ENCODE measurements at regions not wholly inside any gene's neighbourhood (a gene's known extent, or its start where the extent isn't known, plus 50 kb on each side); places are given as distances from the start of the nearest gene placed in this dataset.

DNA sequence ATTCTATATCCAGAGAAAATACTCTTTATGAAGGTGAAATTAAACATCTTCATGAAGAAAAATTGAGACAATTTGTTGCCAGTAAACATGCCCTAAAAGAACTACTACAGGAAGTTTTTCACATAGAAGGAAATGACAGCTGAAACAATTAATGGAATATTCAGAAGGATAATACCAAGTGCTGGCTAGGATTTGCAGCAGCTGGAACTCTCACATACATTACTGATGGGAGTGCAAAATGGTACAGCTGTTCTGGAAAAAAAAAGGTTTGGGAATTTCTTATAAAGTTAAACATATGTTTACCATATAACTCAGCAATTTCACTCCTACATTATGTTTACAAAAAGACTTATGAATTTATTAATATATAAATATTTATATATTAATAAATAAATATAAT is 193.2 kb upstream of the FAT4 start:
- TF ChIP-seq CTCF (conservative IDR thresholded peaks at IDR 0.05; ENCODE audit: low read depth, low read length): no peak
- no peak for TF ChIP-seq POLR2A (IDR thresholded peaks at IDR 0.05; ENCODE audit: low read depth, low read length)
- no peak for TF ChIP-seq USF2 (IDR thresholded peaks at IDR 0.05; ENCODE audit: low read depth, low read length)
- TF ChIP-seq SMC3 (IDR thresholded peaks at IDR 0.05; ENCODE audit: low read depth, low read length): no peak
- TF ChIP-seq MAZ (IDR thresholded peaks at IDR 0.05; ENCODE audit: borderline replicate concordance, low read depth, low read length): no peak
- TF ChIP-seq CEBPB (IDR thresholded peaks at IDR 0.05; ENCODE audit: low read depth, low read length): no peak
- TF ChIP-seq RCOR1 (IDR thresholded peaks at IDR 0.05; ENCODE audit: insufficient replicate concordance, low read length): no peak
- TF ChIP-seq BHLHE40 (IDR thresholded peaks at IDR 0.05; ENCODE audit: low read depth, low read length): no peak
- TF ChIP-seq MXI1 (IDR thresholded peaks at IDR 0.05; ENCODE audit: borderline replicate concordance, low read depth, low read length): no peak
- TF ChIP-seq RFX5 (IDR thresholded peaks at IDR 0.05; ENCODE audit: low read depth, low read length): no peak
- no peak for TF ChIP-seq MAFK (IDR thresholded peaks at IDR 0.05; ENCODE audit: low read depth, low read length)
- TF ChIP-seq RAD21 (IDR thresholded peaks at IDR 0.05; ENCODE audit: low read length): no peak

Measured in IMR-90 (cell line).